Kidney (tissue), 13 donors: ENCODE measurements at regions not wholly inside any gene's neighbourhood (a gene's known extent, or its start where the extent isn't known, plus 50 kb on each side); places are given as distances from the start of the nearest gene placed in this dataset.

Experiments used
- DNase-seq, 5 donors: peaks; one replicate each; pipeline ENCODE4 v3.0.0-alpha.2; 2013 to 2020
- FAIRE-seq: peaks from 2 replicates; lab custom pipeline; 2012; peaks lifted over from hg19 to GRCh38; lab: Jason Lieb, UNC
- H3K27ac ChIP-seq, 2 donors: one replicate each; pipeline ENCODE4 v1.7.0; 2013; ENCODE audit warnings: low read depth in 2 of 2, low read length in 2 of 2, inconsistent platforms in 1 of 2
- H3K27me3 ChIP-seq: one replicate; pipeline ENCODE4 v1.7.1; 2013; ENCODE audit warnings: low read length, inconsistent platforms; ENCODE audit not compliant: control insufficient read depth, insufficient read depth
- H3K36me3 ChIP-seq, 3 donors: one replicate each; pipeline versions ENCODE4 v1.7.0 to v1.7.1; 2013; ENCODE audit warnings: low read length in 3 of 3, control low read depth in 1 of 3, inconsistent platforms in 1 of 3; ENCODE audit not compliant: insufficient read depth in 3 of 3, control insufficient read depth in 2 of 3
- H3K4me1 ChIP-seq, 3 donors: one replicate each; pipeline versions ENCODE4 v1.7.0 to v1.7.1; 2013; ENCODE audit warnings: low read length in 3 of 3, inconsistent platforms in 1 of 3, low read depth in 1 of 3; ENCODE audit not compliant: control insufficient read depth in 2 of 3, insufficient read depth in 2 of 3
- H3K4me3 ChIP-seq, 3 donors: one replicate each; pipeline versions ENCODE4 v1.7.0 to v1.8.1; 2013; ENCODE audit warnings: low read length in 3 of 3, control low read depth in 1 of 3, inconsistent platforms in 1 of 3
- H3K9ac ChIP-seq, 3 donors: one replicate each; pipeline versions ENCODE4 v1.7.0 to v1.7.1; 2013; ENCODE audit warnings: low read length in 3 of 3, control low read depth in 1 of 3, inconsistent platforms in 1 of 3
- H3K9me3 ChIP-seq, 3 donors: one replicate each; pipeline versions ENCODE4 v1.7.0 to v1.7.1; 2013; ENCODE audit warnings: low read length in 3 of 3, control low read depth in 1 of 3, inconsistent platforms in 1 of 3; ENCODE audit not compliant: control insufficient read depth in 2 of 3, insufficient read depth in 1 of 3
- CTCF ChIP-seq: IDR thresholded peaks from 3 replicates; pipeline ENCODE4 v1.5.1; 2012; ENCODE audit warnings: mild to moderate bottlenecking, moderate library complexity, borderline replicate concordance; ENCODE audit not compliant: insufficient read depth; ENCODE audit errors: extremely low read depth
- intact Hi-C: fragments of 100-400 bp; cut with DNase I; formaldehyde crosslinking; loops from one replicate; pipeline ENCODE4 v1.11.1; 2022
- donor health status: control.
- donor health status: control.
- donor health status: control.
- donor health status: control.
- donor health status: control.
- donor health status: DM: yes; HTN: yes; CAD: no.
- donor health status: Normal renal cell carcinoma (clear cell type).

DNA sequence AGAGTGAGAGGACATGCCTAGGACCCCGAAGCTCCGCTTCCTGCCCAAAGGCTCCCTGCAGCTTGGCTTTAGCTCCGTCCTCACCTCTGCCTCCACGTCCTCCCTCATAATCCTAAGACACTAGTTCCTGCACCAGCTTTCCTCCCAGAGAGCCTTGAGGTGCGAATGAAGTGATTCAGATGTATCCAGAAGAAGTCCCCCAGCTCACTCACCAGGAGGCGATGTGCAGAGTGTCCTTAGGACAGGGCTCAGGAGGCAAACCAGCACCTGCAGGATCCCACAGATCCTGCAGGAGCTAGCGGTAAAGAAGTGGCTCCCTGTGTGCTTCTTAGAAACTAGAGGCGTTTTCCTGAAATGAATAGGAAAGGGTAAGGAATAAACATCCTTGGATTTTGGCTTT lies 109.7 kb downstream of the HSPH1 start:
- FAIRE-seq (no peak), DNase-seq (no peak)
- no peaks in the 10 kb centered on the region for H3K27me3 ChIP-seq
- no peak overlapping the region for H3K9ac ChIP-seq
- TF ChIP-seq CTCF, result no peak
- H3K36me3 ChIP-seq, result no peaks in the 10 kb centered on the region
- no peak overlapping the region for H3K27ac ChIP-seq
- peaks cover 0 to 1% (median 0%) of the 10 kb centered on the region in 3 donors for H3K4me1 ChIP-seq
- H3K4me3 ChIP-seq, result no peak overlapping the region
- no peaks in the 10 kb centered on the region for H3K9me3 ChIP-seq
- intact Hi-C loops, result no loop called here

DNA sequence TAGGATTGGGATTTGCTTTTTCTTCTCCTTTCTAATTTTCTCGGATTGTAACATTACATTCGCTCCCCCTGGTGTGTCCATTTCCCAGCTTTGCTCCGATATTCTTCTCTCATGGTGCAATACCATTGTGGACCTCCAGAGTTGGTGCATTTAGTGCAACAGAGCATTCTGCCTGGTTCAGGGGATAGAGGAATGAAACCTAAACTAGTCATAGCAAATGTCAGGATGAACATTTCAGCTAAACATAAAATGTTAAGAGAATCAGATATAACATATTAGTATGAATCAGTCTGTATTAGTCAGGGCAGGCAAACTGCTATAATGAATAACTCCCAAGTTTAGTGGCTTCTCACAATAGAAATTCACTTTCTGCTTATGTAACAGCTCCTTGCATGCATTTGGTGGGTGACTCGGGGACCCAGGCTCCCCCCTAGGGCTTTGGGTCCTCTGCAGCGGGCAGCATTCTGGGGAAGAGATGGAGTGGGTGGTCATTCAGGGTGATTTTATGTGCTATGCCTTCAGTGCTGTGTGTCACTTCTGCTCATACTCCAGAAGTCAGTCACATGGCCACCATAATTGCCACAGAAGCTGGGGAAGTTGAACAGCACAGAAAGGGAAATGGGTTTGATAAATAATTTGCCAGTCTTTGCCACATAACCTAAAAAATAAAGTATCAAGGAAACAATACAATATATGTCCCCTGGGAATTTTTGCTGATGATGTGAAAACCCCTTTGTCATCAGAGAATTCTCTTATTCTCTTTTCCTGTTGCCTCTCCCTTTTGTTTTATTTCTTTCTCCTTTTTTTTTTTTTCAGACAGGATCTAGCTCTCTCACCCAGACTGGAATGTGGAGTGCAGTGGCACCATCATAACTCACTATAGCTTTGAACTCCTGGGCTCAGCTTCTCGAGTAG lies 111.0 kb downstream of the HSPH1 start:
- DNase-seq (peak in 2 of 5 donors; percentile 33 to 41), FAIRE-seq (no peak)
- Histone ChIP-seq H3K9me3 (no peaks in the 10 kb centered on the region), H3K4me1 (peaks cover 0 to 8% (median 0%) of the 10 kb centered on the region in 3 donors), H3K27ac (no peak overlapping the region), H3K9ac (no peak overlapping the region), H3K36me3 (no peaks in the 10 kb centered on the region), H3K27me3 (no peaks in the 10 kb centered on the region), H3K4me3 (no peak overlapping the region)
- intact Hi-C loops, result no loop called here
- TF ChIP-seq CTCF, result no peak

DNA sequence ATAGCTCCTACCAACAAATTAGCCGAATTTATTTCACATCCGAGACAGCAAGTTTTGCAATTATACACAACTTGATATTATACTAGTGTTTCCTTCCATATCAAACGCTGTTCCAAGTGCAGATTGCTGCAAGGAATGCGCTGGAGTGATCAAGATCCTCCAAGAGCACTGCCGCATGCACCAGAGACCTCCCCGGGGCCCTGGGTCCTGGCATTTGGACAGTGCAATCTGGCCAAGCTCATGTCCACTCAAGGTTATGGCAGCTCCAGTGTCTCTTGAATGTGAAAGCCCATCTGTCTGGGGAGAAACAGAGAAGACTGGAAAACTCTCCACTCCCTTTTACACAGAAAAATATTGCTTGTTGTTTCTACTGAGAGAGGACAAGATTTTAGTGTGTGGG lies 111.9 kb downstream of the HSPH1 start:
- Histone ChIP-seq H3K4me3 (no peak overlapping the region), H3K36me3 (no peaks in the 10 kb centered on the region), H3K27ac (no peak overlapping the region), H3K9ac (no peak overlapping the region), H3K4me1 (peaks cover 0 to 8% (median 0%) of the 10 kb centered on the region in 3 donors), H3K9me3 (no peaks in the 10 kb centered on the region), H3K27me3 (no peaks in the 10 kb centered on the region)
- no peak for DNase-seq
- intact Hi-C loops, result no loop called here
- TF ChIP-seq CTCF, result no peak
- FAIRE-seq, result no peak
